ENCODE measurements at regions not wholly inside any gene's neighbourhood (a gene's known extent, or its start where the extent isn't known, plus 50 kb on each side); places are given as distances from the start of the nearest gene placed in this dataset.

DNA sequence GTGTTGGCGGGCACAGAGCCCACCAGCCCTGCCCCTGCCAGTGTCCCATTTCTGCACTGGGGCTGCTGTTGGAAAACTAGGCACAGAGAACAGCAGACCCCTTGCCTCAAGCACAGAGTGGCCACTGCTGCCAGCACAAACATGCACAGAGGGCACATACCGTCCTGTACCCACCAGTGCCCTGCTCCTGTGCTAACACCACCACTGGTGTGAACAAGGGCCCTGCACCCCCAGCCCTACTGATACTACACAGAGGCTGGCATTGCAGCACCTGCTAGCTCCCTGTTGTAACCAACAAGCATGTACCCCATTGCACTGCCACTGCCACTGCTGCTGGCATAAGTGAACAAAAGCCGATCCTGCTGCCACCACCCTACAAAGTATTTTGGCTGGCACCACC lies 348.0 kb upstream of the MPDZ start:
- no peak for DNase-seq (ENCODE audit: low spot score)
- Histone ChIP-seq H3K4me3 (no peak overlapping the region), H3K36me3 (ENCODE audit: insufficient read depth) (no peaks in the 10 kb centered on the region; the same call in 1 of the 2 replicates), H2AFZ (no peak overlapping the region), H3K27me3 (ENCODE audit: insufficient read depth) (no peaks in the 10 kb centered on the region), H3F3A (replicated peaks; ENCODE audit: low read depth) (no peaks in the 10 kb centered on the region), H3K27ac (ENCODE audit: low read depth) (no peak overlapping the region), H3K4me1 (ENCODE audit: insufficient read depth) (no peaks in the 10 kb centered on the region), H3K79me2 (replicated peaks; ENCODE audit: insufficient read depth) (no peaks in the 10 kb centered on the region), H3K9me2 (ENCODE audit: insufficient read depth) (peaks cover 18% of the 10 kb centered on the region), H4K20me1 (replicated peaks; ENCODE audit: insufficient read depth) (no peaks in the 10 kb centered on the region), H3K4me2 (no peak overlapping the region)
- no peak overlapping the region for H3K27ac Mint-ChIP-seq
- H3K27me3 Mint-ChIP-seq (ENCODE audit: insufficient read depth, low read depth, poor library complexity), result no peaks in the 10 kb centered on the region
- ATAC-seq, result no peak
- no peak overlapping the region for H3K4me3 Mint-ChIP-seq
- no peak for TF ChIP-seq ZNF114 (CRISPR knock-in tag; IDR thresholded peaks at IDR 0.05)
- TF ChIP-seq, protein P1, sequence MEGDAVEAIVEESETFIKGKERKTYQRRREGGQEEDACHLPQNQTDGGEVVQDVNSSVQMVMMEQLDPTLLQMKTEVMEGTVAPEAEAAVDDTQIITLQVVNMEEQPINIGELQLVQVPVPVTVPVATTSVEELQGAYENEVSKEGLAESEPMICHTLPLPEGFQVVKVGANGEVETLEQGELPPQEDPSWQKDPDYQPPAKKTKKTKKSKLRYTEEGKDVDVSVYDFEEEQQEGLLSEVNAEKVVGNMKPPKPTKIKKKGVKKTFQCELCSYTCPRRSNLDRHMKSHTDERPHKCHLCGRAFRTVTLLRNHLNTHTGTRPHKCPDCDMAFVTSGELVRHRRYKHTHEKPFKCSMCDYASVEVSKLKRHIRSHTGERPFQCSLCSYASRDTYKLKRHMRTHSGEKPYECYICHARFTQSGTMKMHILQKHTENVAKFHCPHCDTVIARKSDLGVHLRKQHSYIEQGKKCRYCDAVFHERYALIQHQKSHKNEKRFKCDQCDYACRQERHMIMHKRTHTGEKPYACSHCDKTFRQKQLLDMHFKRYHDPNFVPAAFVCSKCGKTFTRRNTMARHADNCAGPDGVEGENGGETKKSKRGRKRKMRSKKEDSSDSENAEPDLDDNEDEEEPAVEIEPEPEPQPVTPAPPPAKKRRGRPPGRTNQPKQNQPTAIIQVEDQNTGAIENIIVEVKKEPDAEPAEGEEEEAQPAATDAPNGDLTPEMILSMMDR (conservative IDR thresholded peaks at IDR 0.05; ENCODE audit: low read depth in 2 of 2), result no peak
- TF ChIP-seq NANOG (IDR thresholded peaks at IDR 0.05; ENCODE audit: borderline replicate concordance), result no peak
- TF ChIP-seq, protein P2, sequence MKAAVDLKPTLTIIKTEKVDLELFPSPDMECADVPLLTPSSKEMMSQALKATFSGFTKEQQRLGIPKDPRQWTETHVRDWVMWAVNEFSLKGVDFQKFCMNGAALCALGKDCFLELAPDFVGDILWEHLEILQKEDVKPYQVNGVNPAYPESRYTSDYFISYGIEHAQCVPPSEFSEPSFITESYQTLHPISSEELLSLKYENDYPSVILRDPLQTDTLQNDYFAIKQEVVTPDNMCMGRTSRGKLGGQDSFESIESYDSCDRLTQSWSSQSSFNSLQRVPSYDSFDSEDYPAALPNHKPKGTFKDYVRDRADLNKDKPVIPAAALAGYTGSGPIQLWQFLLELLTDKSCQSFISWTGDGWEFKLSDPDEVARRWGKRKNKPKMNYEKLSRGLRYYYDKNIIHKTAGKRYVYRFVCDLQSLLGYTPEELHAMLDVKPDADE (IDR thresholded peaks at IDR 0.05), result no peak
- H3K9me3 Mint-ChIP-seq, result peaks cover 2% of the 10 kb centered on the region; the same call in 2 of the 3 replicates
- no peaks in the 10 kb centered on the region for H3K36me3 Mint-ChIP-seq (ENCODE audit: low read depth)
- no peaks in the 10 kb centered on the region for H3K4me1 Mint-ChIP-seq

DNA sequence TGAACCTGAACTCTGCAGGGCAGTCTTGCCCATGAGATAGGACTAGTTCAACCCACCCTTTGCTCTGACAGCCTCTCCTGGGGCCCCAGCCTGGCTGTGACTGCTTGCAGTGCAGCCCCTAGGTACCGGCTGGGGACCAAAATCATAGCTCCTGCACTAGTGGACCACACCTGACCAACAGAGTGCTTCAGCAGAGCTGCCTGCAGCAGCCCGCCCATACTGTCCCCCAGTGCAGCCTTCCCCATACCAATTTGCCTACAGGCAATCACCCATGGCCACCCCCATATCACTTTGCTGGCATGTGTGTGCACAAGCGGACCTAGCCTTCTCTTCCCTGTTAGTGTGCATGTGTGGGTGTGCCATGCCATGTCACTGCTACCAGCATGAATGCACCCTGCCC lies 347.6 kb upstream of the MPDZ start:
- Histone ChIP-seq H2AFZ (no peak overlapping the region), H3F3A (replicated peaks; ENCODE audit: low read depth) (no peaks in the 10 kb centered on the region), H3K4me2 (no peak overlapping the region), H3K79me2 (replicated peaks; ENCODE audit: insufficient read depth) (no peaks in the 10 kb centered on the region), H3K27me3 (ENCODE audit: insufficient read depth) (no peaks in the 10 kb centered on the region), H3K4me3 (no peak overlapping the region), H3K27ac (ENCODE audit: low read depth) (no peak overlapping the region), H3K9me2 (ENCODE audit: insufficient read depth) (peaks cover 18% of the 10 kb centered on the region), H3K4me1 (ENCODE audit: insufficient read depth) (no peaks in the 10 kb centered on the region), H3K36me3 (ENCODE audit: insufficient read depth) (no peaks in the 10 kb centered on the region; the same call in 1 of the 2 replicates), H4K20me1 (replicated peaks; ENCODE audit: insufficient read depth) (no peaks in the 10 kb centered on the region)
- DNase-seq (ENCODE audit: low spot score) (no peak), ATAC-seq (no peak)
- Mint-ChIP-seq H3K4me1 (no peaks in the 10 kb centered on the region), H3K27ac (no peak overlapping the region), H3K36me3 (ENCODE audit: low read depth) (no peaks in the 10 kb centered on the region), H3K27me3 (ENCODE audit: insufficient read depth, low read depth, poor library complexity) (no peaks in the 10 kb centered on the region), H3K9me3 (peaks cover 2% of the 10 kb centered on the region; the same call in 2 of the 3 replicates), H3K4me3 (no peak overlapping the region)
- TF ChIP-seq POLR2AphosphoS5 (IDR thresholded peaks at IDR 0.05; ENCODE audit: low read depth) (no peak), JUNB (IDR thresholded peaks at IDR 0.05; ENCODE audit: unreplicated experiment) (no peak), NANOG (IDR thresholded peaks at IDR 0.05; ENCODE audit: borderline replicate concordance) (no peak), ZNF114 (CRISPR knock-in tag; IDR thresholded peaks at IDR 0.05) (no peak), ZNF331 (CRISPR knock-in tag; IDR thresholded peaks at IDR 0.05; ENCODE audit: low read depth) (no peak), STAT1 (IDR thresholded peaks at IDR 0.05; ENCODE audit: unreplicated experiment) (no peak)
- TF ChIP-seq, protein P2 (IDR thresholded peaks at IDR 0.05), result no peak
- TF ChIP-seq, protein P1 (conservative IDR thresholded peaks at IDR 0.05; ENCODE audit: low read depth in 2 of 2), result no peak
- TF ChIP-seq, protein P3, sequence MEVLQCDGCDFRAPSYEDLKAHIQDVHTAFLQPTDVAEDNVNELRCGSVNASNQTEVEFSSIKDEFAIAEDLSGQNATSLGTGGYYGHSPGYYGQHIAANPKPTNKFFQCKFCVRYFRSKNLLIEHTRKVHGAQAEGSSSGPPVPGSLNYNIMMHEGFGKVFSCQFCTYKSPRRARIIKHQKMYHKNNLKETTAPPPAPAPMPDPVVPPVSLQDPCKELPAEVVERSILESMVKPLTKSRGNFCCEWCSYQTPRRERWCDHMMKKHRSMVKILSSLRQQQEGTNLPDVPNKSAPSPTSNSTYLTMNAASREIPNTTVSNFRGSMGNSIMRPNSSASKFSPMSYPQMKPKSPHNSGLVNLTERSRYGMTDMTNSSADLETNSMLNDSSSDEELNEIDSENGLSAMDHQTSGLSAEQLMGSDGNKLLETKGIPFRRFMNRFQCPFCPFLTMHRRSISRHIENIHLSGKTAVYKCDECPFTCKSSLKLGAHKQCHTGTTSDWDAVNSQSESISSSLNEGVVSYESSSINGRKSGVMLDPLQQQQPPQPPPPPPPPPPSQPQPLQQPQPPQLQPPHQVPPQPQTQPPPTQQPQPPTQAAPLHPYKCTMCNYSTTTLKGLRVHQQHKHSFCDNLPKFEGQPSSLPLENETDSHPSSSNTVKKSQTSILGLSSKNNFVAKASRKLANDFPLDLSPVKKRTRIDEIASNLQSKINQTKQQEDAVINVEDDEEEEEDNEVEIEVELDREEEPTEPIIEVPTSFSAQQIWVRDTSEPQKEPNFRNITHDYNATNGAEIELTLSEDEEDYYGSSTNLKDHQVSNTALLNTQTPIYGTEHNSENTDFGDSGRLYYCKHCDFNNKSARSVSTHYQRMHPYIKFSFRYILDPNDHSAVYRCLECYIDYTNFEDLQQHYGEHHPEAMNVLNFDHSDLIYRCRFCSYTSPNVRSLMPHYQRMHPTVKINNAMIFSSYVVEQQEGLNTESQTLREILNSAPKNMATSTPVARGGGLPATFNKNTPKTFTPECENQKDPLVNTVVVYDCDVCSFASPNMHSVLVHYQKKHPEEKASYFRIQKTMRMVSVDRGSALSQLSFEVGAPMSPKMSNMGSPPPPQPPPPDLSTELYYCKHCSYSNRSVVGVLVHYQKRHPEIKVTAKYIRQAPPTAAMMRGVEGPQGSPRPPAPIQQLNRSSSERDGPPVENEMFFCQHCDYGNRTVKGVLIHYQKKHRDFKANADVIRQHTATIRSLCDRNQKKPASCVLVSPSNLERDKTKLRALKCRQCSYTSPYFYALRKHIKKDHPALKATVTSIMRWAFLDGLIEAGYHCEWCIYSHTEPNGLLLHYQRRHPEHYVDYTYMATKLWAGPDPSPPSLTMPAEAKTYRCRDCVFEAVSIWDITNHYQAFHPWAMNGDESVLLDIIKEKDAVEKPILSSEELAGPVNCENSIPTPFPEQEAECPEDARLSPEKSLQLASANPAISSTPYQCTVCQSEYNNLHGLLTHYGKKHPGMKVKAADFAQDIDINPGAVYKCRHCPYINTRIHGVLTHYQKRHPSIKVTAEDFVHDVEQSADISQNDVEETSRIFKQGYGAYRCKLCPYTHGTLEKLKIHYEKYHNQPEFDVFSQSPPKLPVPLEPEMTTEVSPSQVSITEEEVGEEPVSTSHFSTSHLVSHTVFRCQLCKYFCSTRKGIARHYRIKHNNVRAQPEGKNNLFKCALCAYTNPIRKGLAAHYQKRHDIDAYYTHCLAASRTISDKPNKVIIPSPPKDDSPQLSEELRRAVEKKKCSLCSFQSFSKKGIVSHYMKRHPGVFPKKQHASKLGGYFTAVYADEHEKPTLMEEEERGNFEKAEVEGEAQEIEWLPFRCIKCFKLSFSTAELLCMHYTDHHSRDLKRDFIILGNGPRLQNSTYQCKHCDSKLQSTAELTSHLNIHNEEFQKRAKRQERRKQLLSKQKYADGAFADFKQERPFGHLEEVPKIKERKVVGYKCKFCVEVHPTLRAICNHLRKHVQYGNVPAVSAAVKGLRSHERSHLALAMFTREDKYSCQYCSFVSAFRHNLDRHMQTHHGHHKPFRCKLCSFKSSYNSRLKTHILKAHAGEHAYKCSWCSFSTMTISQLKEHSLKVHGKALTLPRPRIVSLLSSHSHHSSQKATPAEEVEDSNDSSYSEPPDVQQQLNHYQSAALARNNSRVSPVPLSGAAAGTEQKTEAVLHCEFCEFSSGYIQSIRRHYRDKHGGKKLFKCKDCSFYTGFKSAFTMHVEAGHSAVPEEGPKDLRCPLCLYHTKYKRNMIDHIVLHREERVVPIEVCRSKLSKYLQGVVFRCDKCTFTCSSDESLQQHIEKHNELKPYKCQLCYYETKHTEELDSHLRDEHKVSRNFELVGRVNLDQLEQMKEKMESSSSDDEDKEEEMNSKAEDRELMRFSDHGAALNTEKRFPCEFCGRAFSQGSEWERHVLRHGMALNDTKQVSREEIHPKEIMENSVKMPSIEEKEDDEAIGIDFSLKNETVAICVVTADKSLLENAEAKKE (CRISPR knock-in tag; IDR thresholded peaks at IDR 0.05), result no peak

Data from GM23338 (cell line).